GM23338 (cell line): ENCODE measurements at regions not wholly inside any gene's neighbourhood (a gene's known extent, or its start where the extent isn't known, plus 50 kb on each side); places are given as distances from the start of the nearest gene placed in this dataset.

Source experiments
- ATAC-seq: fragments of 200-7000 bp; cut with Tn5 transposase; 3 replicates; pipeline ENCODE4 v1.9.1; 2020
- DNase-seq: peaks from one replicate; pipeline ENCODE4 v3.0.0-alpha.2; 2015; ENCODE audit warnings: low spot score
- H2AFZ ChIP-seq: fragments of 200-600 bp; sonication (generic); 2 replicates; pipeline ENCODE4 v1.8.0; 2016; ENCODE audit warnings: antibody characterized with exemption, mild to moderate bottlenecking, moderate library complexity
- H3F3A ChIP-seq: fragments of 200-600 bp; sonication (generic); replicated peaks from 2 replicates; pipeline ENCODE4 v1.8.0; 2017; ENCODE audit warnings: antibody characterized with exemption, mixed run types, low read depth
- H3K27ac ChIP-seq: fragments of 200-600 bp; sonication (generic); 2 replicates; pipeline ENCODE4 v1.6.1; 2016; ENCODE audit warnings: low read depth
- H3K27me3 ChIP-seq: fragments of 200-600 bp; sonication (generic); 2 replicates; pipeline ENCODE4 v1.8.0; 2016; ENCODE audit warnings: mild to moderate bottlenecking, mixed run types, moderate library complexity; ENCODE audit not compliant: insufficient read depth
- H3K36me3 ChIP-seq: fragments of 200-600 bp; sonication (generic); 2 replicates; pipeline ENCODE4 v1.8.0; 2016; ENCODE audit warnings: mild to moderate bottlenecking; ENCODE audit not compliant: insufficient read depth
- H3K4me1 ChIP-seq: fragments of 200-600 bp; sonication (generic); 2 replicates; pipeline ENCODE4 v1.8.0; 2016; ENCODE audit warnings: mild to moderate bottlenecking, moderate library complexity; ENCODE audit not compliant: insufficient read depth
- H3K4me2 ChIP-seq: fragments of 200-600 bp; sonication (generic); 2 replicates; pipeline ENCODE4 v1.7.1; 2017; ENCODE audit warnings: mixed run types
- H3K4me3 ChIP-seq: fragments of 200-600 bp; sonication (generic); 2 replicates; pipeline ENCODE4 v1.6.1; 2016; ENCODE audit warnings: mixed run types
- H3K79me2 ChIP-seq: fragments of 200-600 bp; sonication (generic); replicated peaks from 2 replicates; pipeline ENCODE4 v1.8.0; 2017; ENCODE audit warnings: mild to moderate bottlenecking; ENCODE audit not compliant: insufficient read depth
- H3K9me2 ChIP-seq: fragments of 200-600 bp; sonication (generic); 2 replicates; pipeline ENCODE4 v1.8.0; 2017; ENCODE audit not compliant: insufficient read depth
- H4K20me1 ChIP-seq: fragments of 200-600 bp; sonication (generic); replicated peaks from 2 replicates; pipeline ENCODE4 v1.8.0; 2017; ENCODE audit warnings: mild to moderate bottlenecking; ENCODE audit not compliant: insufficient read depth
- H3K27ac Mint-ChIP-seq: 2 replicates; pipeline ENCODE4 v1.8.0; 2020; ENCODE audit warnings: inconsistent platforms, mild to moderate bottlenecking, moderate library complexity, mixed read lengths
- H3K27me3 Mint-ChIP-seq: 3 replicates; pipeline ENCODE4 v1.8.0; 2022; ENCODE audit warnings: low read depth, mild to moderate bottlenecking, moderate library complexity, mixed read lengths, inconsistent platforms; ENCODE audit not compliant: insufficient read depth, poor library complexity
- H3K36me3 Mint-ChIP-seq: 3 replicates; pipeline ENCODE4 v1.8.0; 2021; ENCODE audit warnings: low read depth, mild to moderate bottlenecking, inconsistent platforms, moderate library complexity, mixed read lengths
- H3K4me1 Mint-ChIP-seq: 3 replicates; pipeline ENCODE4 v1.8.0; 2020; ENCODE audit warnings: mild to moderate bottlenecking, inconsistent platforms, mixed read lengths
- H3K4me3 Mint-ChIP-seq: 3 replicates; pipeline ENCODE4 v1.8.0; 2021; ENCODE audit warnings: moderate library complexity, mild to moderate bottlenecking, inconsistent platforms, mixed read lengths
- H3K9me3 Mint-ChIP-seq: 3 replicates; pipeline ENCODE4 v1.8.0; 2020; ENCODE audit warnings: moderate library complexity, mild to moderate bottlenecking, inconsistent platforms, mixed read lengths
- CREB1 ChIP-seq: fragments of 250-450 bp; sonication (Bioruptor Pico); IDR thresholded peaks from 2 replicates; pipeline ENCODE4 v1.5.0; 2020; ENCODE audit warnings: low read depth, mild to moderate bottlenecking, moderate library complexity
- EZH2 ChIP-seq: fragments of 200-600 bp; sonication (generic); IDR thresholded peaks from one replicate; pipeline ENCODE4 v1.8.0; 2017; ENCODE audit warnings: antibody characterized with exemption, mild to moderate bottlenecking, low read depth; ENCODE audit not compliant: unreplicated experiment
- EZH2phosphoT487 ChIP-seq: fragments of 200-600 bp; sonication (generic); IDR thresholded peaks from one replicate; pipeline ENCODE4 v1.8.1; 2018; ENCODE audit warnings: antibody characterized with exemption; ENCODE audit not compliant: unreplicated experiment
- JUNB ChIP-seq: IDR thresholded peaks from one replicate; pipeline ENCODE4 v1.6.1; 2016; ENCODE audit warnings: antibody characterized with exemption; ENCODE audit not compliant: unreplicated experiment
- NANOG ChIP-seq: IDR thresholded peaks from 2 replicates; pipeline ENCODE4 v1.6.1; 2016; ENCODE audit warnings: antibody characterized with exemption, borderline replicate concordance
- POLR2AphosphoS5 ChIP-seq: IDR thresholded peaks from 2 replicates; pipeline ENCODE4 v1.6.1; 2016; ENCODE audit warnings: antibody characterized with exemption, low read depth
- STAT1 ChIP-seq: IDR thresholded peaks from one replicate; pipeline ENCODE4 v1.6.1; 2016; ENCODE audit warnings: antibody characterized with exemption; ENCODE audit not compliant: unreplicated experiment
- ZNF114 ChIP-seq: fragments of 250-450 bp; sonication (Bioruptor Pico); IDR thresholded peaks from 2 replicates; pipeline ENCODE4 v1.5.0; 2020; ENCODE audit warnings: mild to moderate bottlenecking, moderate library complexity
- ZNF331 ChIP-seq: fragments of 250-450 bp; sonication (Bioruptor Pico); IDR thresholded peaks from 2 replicates; pipeline ENCODE4 v1.5.0; 2020; ENCODE audit warnings: low read depth, mild to moderate bottlenecking, moderate library complexity
- TF ChIP-seq, protein P1 (sequence below): IDR thresholded peaks from 2 replicates; pipeline ENCODE4 v1.6.1; 2016; ENCODE audit warnings: antibody characterized with exemption
- TF ChIP-seq, protein P2 (sequence below): fragments of 250-450 bp; sonication (Bioruptor Pico); IDR thresholded peaks from 2 replicates; pipeline ENCODE4 v1.5.0; 2020; ENCODE audit warnings: mild to moderate bottlenecking, moderate library complexity
- TF ChIP-seq, protein P3 (sequence below): IDR thresholded peaks from one replicate; pipeline ENCODE4 v1.6.1; 2018; ENCODE audit warnings: antibody characterized with exemption; ENCODE audit not compliant: unreplicated experiment
- TF ChIP-seq, protein P4 (sequence below), 2 experiments: fragments of 200-600 bp in 1 of 2; sonication (generic) in 1 of 2; conservative IDR thresholded peaks; 2 replicates each; pipeline versions ENCODE4 v1.5.1 to v1.6.1; 2016 to 2017; ENCODE audit warnings: antibody characterized with exemption in 2 of 2, low read depth in 2 of 2, mild to moderate bottlenecking in 2 of 2, moderate library complexity in 1 of 2

DNA sequence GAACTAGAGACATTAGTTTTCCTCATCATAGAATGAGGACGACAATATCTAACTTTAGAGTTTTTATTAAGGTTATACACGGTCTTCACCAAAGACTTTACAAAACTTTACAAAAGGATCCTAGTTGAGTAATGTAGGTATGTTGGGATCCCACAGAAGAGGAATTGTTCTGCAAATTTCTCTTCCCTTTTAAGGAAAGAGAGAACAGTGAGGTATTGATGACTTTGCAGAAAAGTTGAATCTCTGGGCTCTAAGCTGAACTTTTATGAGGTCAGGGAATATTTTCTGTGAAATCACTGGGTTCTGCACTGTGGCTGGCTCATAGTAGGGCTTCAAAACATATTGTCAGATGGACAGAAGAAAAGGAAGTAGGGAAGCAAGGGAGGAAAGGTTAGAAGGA lies 89.8 kb upstream of the PIRT start:
- no peak for ATAC-seq
- no peak overlapping the region for H3K27ac Mint-ChIP-seq

More for the DNA sequence above, 89.8 kb upstream of the PIRT start:
- H3K4me3 ChIP-seq: no peak overlapping the region
- no peaks in the 10 kb centered on the region for H3K9me2 ChIP-seq
- no peak for TF ChIP-seq NANOG
- TF ChIP-seq ZNF114: no peak
- no peak for TF ChIP-seq ZNF331 (CRISPR knock-in tag)
- TF ChIP-seq, protein P1, sequence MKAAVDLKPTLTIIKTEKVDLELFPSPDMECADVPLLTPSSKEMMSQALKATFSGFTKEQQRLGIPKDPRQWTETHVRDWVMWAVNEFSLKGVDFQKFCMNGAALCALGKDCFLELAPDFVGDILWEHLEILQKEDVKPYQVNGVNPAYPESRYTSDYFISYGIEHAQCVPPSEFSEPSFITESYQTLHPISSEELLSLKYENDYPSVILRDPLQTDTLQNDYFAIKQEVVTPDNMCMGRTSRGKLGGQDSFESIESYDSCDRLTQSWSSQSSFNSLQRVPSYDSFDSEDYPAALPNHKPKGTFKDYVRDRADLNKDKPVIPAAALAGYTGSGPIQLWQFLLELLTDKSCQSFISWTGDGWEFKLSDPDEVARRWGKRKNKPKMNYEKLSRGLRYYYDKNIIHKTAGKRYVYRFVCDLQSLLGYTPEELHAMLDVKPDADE: no peak
- no peak for TF ChIP-seq EZH2phosphoT487
- no peak for TF ChIP-seq STAT1
- no peak for TF ChIP-seq CREB1 (CRISPR knock-in tag)
- no peak for TF ChIP-seq JUNB
- TF ChIP-seq, protein P2, sequence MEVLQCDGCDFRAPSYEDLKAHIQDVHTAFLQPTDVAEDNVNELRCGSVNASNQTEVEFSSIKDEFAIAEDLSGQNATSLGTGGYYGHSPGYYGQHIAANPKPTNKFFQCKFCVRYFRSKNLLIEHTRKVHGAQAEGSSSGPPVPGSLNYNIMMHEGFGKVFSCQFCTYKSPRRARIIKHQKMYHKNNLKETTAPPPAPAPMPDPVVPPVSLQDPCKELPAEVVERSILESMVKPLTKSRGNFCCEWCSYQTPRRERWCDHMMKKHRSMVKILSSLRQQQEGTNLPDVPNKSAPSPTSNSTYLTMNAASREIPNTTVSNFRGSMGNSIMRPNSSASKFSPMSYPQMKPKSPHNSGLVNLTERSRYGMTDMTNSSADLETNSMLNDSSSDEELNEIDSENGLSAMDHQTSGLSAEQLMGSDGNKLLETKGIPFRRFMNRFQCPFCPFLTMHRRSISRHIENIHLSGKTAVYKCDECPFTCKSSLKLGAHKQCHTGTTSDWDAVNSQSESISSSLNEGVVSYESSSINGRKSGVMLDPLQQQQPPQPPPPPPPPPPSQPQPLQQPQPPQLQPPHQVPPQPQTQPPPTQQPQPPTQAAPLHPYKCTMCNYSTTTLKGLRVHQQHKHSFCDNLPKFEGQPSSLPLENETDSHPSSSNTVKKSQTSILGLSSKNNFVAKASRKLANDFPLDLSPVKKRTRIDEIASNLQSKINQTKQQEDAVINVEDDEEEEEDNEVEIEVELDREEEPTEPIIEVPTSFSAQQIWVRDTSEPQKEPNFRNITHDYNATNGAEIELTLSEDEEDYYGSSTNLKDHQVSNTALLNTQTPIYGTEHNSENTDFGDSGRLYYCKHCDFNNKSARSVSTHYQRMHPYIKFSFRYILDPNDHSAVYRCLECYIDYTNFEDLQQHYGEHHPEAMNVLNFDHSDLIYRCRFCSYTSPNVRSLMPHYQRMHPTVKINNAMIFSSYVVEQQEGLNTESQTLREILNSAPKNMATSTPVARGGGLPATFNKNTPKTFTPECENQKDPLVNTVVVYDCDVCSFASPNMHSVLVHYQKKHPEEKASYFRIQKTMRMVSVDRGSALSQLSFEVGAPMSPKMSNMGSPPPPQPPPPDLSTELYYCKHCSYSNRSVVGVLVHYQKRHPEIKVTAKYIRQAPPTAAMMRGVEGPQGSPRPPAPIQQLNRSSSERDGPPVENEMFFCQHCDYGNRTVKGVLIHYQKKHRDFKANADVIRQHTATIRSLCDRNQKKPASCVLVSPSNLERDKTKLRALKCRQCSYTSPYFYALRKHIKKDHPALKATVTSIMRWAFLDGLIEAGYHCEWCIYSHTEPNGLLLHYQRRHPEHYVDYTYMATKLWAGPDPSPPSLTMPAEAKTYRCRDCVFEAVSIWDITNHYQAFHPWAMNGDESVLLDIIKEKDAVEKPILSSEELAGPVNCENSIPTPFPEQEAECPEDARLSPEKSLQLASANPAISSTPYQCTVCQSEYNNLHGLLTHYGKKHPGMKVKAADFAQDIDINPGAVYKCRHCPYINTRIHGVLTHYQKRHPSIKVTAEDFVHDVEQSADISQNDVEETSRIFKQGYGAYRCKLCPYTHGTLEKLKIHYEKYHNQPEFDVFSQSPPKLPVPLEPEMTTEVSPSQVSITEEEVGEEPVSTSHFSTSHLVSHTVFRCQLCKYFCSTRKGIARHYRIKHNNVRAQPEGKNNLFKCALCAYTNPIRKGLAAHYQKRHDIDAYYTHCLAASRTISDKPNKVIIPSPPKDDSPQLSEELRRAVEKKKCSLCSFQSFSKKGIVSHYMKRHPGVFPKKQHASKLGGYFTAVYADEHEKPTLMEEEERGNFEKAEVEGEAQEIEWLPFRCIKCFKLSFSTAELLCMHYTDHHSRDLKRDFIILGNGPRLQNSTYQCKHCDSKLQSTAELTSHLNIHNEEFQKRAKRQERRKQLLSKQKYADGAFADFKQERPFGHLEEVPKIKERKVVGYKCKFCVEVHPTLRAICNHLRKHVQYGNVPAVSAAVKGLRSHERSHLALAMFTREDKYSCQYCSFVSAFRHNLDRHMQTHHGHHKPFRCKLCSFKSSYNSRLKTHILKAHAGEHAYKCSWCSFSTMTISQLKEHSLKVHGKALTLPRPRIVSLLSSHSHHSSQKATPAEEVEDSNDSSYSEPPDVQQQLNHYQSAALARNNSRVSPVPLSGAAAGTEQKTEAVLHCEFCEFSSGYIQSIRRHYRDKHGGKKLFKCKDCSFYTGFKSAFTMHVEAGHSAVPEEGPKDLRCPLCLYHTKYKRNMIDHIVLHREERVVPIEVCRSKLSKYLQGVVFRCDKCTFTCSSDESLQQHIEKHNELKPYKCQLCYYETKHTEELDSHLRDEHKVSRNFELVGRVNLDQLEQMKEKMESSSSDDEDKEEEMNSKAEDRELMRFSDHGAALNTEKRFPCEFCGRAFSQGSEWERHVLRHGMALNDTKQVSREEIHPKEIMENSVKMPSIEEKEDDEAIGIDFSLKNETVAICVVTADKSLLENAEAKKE: no peak
- TF ChIP-seq, protein P3, sequence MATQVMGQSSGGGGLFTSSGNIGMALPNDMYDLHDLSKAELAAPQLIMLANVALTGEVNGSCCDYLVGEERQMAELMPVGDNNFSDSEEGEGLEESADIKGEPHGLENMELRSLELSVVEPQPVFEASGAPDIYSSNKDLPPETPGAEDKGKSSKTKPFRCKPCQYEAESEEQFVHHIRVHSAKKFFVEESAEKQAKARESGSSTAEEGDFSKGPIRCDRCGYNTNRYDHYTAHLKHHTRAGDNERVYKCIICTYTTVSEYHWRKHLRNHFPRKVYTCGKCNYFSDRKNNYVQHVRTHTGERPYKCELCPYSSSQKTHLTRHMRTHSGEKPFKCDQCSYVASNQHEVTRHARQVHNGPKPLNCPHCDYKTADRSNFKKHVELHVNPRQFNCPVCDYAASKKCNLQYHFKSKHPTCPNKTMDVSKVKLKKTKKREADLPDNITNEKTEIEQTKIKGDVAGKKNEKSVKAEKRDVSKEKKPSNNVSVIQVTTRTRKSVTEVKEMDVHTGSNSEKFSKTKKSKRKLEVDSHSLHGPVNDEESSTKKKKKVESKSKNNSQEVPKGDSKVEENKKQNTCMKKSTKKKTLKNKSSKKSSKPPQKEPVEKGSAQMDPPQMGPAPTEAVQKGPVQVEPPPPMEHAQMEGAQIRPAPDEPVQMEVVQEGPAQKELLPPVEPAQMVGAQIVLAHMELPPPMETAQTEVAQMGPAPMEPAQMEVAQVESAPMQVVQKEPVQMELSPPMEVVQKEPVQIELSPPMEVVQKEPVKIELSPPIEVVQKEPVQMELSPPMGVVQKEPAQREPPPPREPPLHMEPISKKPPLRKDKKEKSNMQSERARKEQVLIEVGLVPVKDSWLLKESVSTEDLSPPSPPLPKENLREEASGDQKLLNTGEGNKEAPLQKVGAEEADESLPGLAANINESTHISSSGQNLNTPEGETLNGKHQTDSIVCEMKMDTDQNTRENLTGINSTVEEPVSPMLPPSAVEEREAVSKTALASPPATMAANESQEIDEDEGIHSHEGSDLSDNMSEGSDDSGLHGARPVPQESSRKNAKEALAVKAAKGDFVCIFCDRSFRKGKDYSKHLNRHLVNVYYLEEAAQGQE: no peak
- TF ChIP-seq EZH2: no peak
- TF ChIP-seq, protein P4, sequence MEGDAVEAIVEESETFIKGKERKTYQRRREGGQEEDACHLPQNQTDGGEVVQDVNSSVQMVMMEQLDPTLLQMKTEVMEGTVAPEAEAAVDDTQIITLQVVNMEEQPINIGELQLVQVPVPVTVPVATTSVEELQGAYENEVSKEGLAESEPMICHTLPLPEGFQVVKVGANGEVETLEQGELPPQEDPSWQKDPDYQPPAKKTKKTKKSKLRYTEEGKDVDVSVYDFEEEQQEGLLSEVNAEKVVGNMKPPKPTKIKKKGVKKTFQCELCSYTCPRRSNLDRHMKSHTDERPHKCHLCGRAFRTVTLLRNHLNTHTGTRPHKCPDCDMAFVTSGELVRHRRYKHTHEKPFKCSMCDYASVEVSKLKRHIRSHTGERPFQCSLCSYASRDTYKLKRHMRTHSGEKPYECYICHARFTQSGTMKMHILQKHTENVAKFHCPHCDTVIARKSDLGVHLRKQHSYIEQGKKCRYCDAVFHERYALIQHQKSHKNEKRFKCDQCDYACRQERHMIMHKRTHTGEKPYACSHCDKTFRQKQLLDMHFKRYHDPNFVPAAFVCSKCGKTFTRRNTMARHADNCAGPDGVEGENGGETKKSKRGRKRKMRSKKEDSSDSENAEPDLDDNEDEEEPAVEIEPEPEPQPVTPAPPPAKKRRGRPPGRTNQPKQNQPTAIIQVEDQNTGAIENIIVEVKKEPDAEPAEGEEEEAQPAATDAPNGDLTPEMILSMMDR (conservative IDR thresholded peaks at IDR 0.05; ENCODE audit: low read depth in 2 of 2): no peak
- no peak for TF ChIP-seq POLR2AphosphoS5
- H3K4me1 ChIP-seq: no peaks in the 10 kb centered on the region
- Mint-ChIP-seq H3K4me3 (no peak overlapping the region), H3K4me1 (no peaks in the 10 kb centered on the region), H3K27me3 (peaks cover 6% of the 10 kb centered on the region), H3K9me3 (peaks cover 98% of the 10 kb centered on the region), H3K36me3 (peaks cover 38% of the 10 kb centered on the region)
- DNase-seq: no peak
- H3K27ac ChIP-seq: no peak overlapping the region
- H3K4me2 ChIP-seq: no peak overlapping the region
- no peaks in the 10 kb centered on the region for H3K27me3 ChIP-seq
- H2AFZ ChIP-seq: no peak overlapping the region
- H3K36me3 ChIP-seq: 0 out of 2 replicates have a peak, but pooled peaks cover 7% of the 10 kb centered on the region
- no peaks in the 10 kb centered on the region for H4K20me1 ChIP-seq
- no peaks in the 10 kb centered on the region for H3F3A ChIP-seq
- H3K79me2 ChIP-seq: no peaks in the 10 kb centered on the region
